Stomach (tissue), 8 donors: ENCODE measurements at regions not wholly inside any gene's neighbourhood (a gene's known extent, or its start where the extent isn't known, plus 50 kb on each side); places are given as distances from the start of the nearest gene placed in this dataset.

ENCODE experiments used
- DNase-seq, 2 donors: peaks; one replicate each; pipeline versions ENCODE4 v3.0.0 to v3.0.0-alpha.2; 2013 to 2019
- H3K27ac ChIP-seq, 5 donors: fragments of 200-600 bp in 4 of 5; sonication (generic) in 4 of 5; one replicate each; pipeline ENCODE4 v1.5.1; 2013 to 2019; ENCODE audit warnings: mild to moderate bottlenecking in 1 of 5, moderate library complexity in 1 of 5
- H3K27me3 ChIP-seq, 3 donors: fragments of 200-600 bp; sonication (generic); one replicate each; pipeline ENCODE4 v1.5.1; 2017 to 2019; ENCODE audit warnings: mixed run types in 1 of 3
- H3K36me3 ChIP-seq, 4 donors: fragments of 200-600 bp; sonication (generic); 1 replicate in 3 of 4; 2 replicates in 1 of 4; pipeline ENCODE4 v1.5.1; 2016 to 2019
- H3K4me1 ChIP-seq, 4 donors: fragments of 200-600 bp; sonication (generic); one replicate each; pipeline ENCODE4 v1.5.1; 2016 to 2019
- H3K4me3 ChIP-seq, 4 donors: fragments of 200-600 bp; sonication (generic) in 3 of 4; one replicate each; pipeline ENCODE4 v1.5.1; 2016 to 2019; ENCODE audit warnings: mild to moderate bottlenecking in 1 of 4
- H3K9me3 ChIP-seq, 4 donors: fragments of 200-600 bp; sonication (generic); one replicate each; pipeline ENCODE4 v1.5.1; 2016 to 2019
- CTCF ChIP-seq, 7 experiments: fragments of 450-650 bp in 4 of 7; fragments of 200-600 bp in 3 of 7; sonication (generic) in 3 of 7; IDR thresholded peaks; one replicate each; pipeline ENCODE4 v1.5.1; 2016 to 2019; ENCODE audit warnings: antibody characterized with exemption in 7 of 7, control low read depth in 2 of 7, mild to moderate bottlenecking in 1 of 7
- EP300 ChIP-seq: sonication (generic); formaldehyde crosslinking; IDR thresholded peaks from one replicate; pipeline ENCODE4 v1.6.1; 2017; ENCODE audit warnings: antibody characterized with exemption
- POLR2A ChIP-seq, 4 donors: fragments of 450-650 bp; IDR thresholded peaks; one replicate each; pipeline ENCODE4 v1.6.1; 2016; ENCODE audit warnings: antibody characterized with exemption in 4 of 4, control low read depth in 2 of 4, mild to moderate bottlenecking in 1 of 4, moderate library complexity in 1 of 4
- POLR2AphosphoS5 ChIP-seq, 3 donors: sonication (generic); formaldehyde crosslinking; IDR thresholded peaks; one replicate each; pipeline ENCODE4 v1.6.1; 2016; ENCODE audit warnings: antibody characterized with exemption in 3 of 3
- WGBS, 5 donors: extraction: QIAGEN DNeasy Blood & Tissue Kit in 3 of 5; methylation state at CpG; one replicate each; pipeline versions ENCODE4 v1.1.5 to v1.1.7; 2013 to 2018; 5-methylcytosine and 5-hydroxymethylcytosine counted together
- intact Hi-C: fragments of 100-400 bp; cut with DNase I; formaldehyde crosslinking; loops from one replicate; pipeline ENCODE4 v1.15.1; 2023; ENCODE audit warnings: low total_unique reads
- donor health status: healthy with polysubstance abuse.
- donor health status: Bipolar disorder and iron deficiency.
- donor health status: healthy.

- no peak overlapping the region for H3K4me3 ChIP-seq
- no peak overlapping the region for H3K27ac ChIP-seq
- 30 to 65% (median 46%) methylated on average over 4 of the region's 4 CpGs for WGBS, 5 donors
- H3K9me3 ChIP-seq = no peaks in the 10 kb centered on the region
- TF ChIP-seq CTCF (IDR thresholded peaks at IDR 0.05) (no peak), POLR2A (IDR thresholded peaks at IDR 0.05) (no peak), EP300 (no peak), POLR2AphosphoS5 (IDR thresholded peaks at IDR 0.05) (no peak)
- DNase-seq = no peak
- intact Hi-C loops = no loop called here
- no peaks in the 10 kb centered on the region for H3K4me1 ChIP-seq
- no peaks in the 10 kb centered on the region for H3K36me3 ChIP-seq
- H3K27me3 ChIP-seq = peaks cover 0 to 45% (median 6%) of the 10 kb centered on the region in 3 donors
Measured at GRCh38 chr12:131313635-131314034, 359.9 kb downstream of the ADGRD1 start.

GRCh38 chr12:131314524-131315090 is 360.9 kb downstream of the ADGRD1 start:
- TF ChIP-seq POLR2A (IDR thresholded peaks at IDR 0.05) (no peak), EP300 (no peak), POLR2AphosphoS5 (IDR thresholded peaks at IDR 0.05) (no peak), CTCF (IDR thresholded peaks at IDR 0.05) (no peak)
- Histone ChIP-seq H3K27ac (no peak overlapping the region), H3K9me3 (peaks cover 0 to under 1% (median 0%) of the 10 kb centered on the region in 4 donors), H3K36me3 (no peaks in the 10 kb centered on the region), H3K4me1 (no peaks in the 10 kb centered on the region), H3K4me3 (no peak overlapping the region), H3K27me3 (peaks cover 0 to 45% (median 6%) of the 10 kb centered on the region in 3 donors)
- no peak for DNase-seq
- intact Hi-C loops = no loop called here

GRCh38 chr12:131315601-131316000 is 361.9 kb downstream of the ADGRD1 start:
- no peak for DNase-seq
- Histone ChIP-seq H3K4me1 (no peaks in the 10 kb centered on the region), H3K27me3 (peaks cover 0 to 37% (median 6%) of the 10 kb centered on the region in 3 donors), H3K27ac (no peak overlapping the region), H3K4me3 (no peak overlapping the region), H3K36me3 (no peaks in the 10 kb centered on the region), H3K9me3 (peaks cover 0 to 9% (median 2%) of the 10 kb centered on the region in 4 donors)
- TF ChIP-seq EP300 (no peak), POLR2AphosphoS5 (IDR thresholded peaks at IDR 0.05) (no peak), POLR2A (IDR thresholded peaks at IDR 0.05) (no peak), CTCF (IDR thresholded peaks at IDR 0.05) (no peak)
- intact Hi-C loops = no loop called here
- 67 to 94% (median 84%) methylated on average over 2 to 3 of the region's 3 CpGs for WGBS, 5 donors

GRCh38 chr12:131316388-131316787 is 362.7 kb downstream of the ADGRD1 start:
- DNase-seq = no peak
- Histone ChIP-seq H3K4me1 (no peaks in the 10 kb centered on the region), H3K27me3 (peaks cover 0 to 35% (median 5%) of the 10 kb centered on the region in 3 donors), H3K9me3 (peaks cover 0 to 14% (median 2%) of the 10 kb centered on the region in 4 donors), H3K4me3 (no peak overlapping the region), H3K36me3 (no peaks in the 10 kb centered on the region), H3K27ac (no peak overlapping the region)
- intact Hi-C loops = no loop called here
- no peak for TF ChIP-seq CTCF (IDR thresholded peaks at IDR 0.05)
- TF ChIP-seq POLR2AphosphoS5 (IDR thresholded peaks at IDR 0.05) = no peak
- no peak for TF ChIP-seq POLR2A (IDR thresholded peaks at IDR 0.05)
- TF ChIP-seq EP300 = no peak
- 76 to 82% (median 81%) methylated on average over 6 of the region's 6 CpGs for WGBS, 5 donors
